ENCODE measurements at regions not wholly inside any gene's neighbourhood (a gene's known extent, or its start where the extent isn't known, plus 50 kb on each side); places are given as distances from the start of the nearest gene placed in this dataset.

DNA sequence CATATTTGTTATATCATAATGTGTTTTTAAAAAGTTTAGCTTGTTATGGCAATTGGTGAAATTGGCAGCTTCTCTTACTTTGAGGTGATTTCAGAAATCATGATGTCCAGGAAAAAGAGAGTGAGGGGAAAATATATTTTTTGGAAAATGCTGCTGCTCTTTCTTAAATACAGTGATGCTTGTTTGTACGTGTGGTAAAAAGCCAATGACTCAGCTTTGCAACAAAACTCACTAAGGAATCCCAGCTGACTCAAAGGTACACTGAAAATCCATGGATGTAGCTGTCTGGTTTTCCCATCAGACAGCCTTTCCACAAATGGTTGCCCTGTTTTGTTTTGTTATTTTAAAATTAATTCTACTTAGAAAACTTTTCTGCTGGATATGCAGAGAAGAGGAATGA, 306.4 kb upstream of the PAPPA start:
- TF ChIP-seq, protein P1, sequence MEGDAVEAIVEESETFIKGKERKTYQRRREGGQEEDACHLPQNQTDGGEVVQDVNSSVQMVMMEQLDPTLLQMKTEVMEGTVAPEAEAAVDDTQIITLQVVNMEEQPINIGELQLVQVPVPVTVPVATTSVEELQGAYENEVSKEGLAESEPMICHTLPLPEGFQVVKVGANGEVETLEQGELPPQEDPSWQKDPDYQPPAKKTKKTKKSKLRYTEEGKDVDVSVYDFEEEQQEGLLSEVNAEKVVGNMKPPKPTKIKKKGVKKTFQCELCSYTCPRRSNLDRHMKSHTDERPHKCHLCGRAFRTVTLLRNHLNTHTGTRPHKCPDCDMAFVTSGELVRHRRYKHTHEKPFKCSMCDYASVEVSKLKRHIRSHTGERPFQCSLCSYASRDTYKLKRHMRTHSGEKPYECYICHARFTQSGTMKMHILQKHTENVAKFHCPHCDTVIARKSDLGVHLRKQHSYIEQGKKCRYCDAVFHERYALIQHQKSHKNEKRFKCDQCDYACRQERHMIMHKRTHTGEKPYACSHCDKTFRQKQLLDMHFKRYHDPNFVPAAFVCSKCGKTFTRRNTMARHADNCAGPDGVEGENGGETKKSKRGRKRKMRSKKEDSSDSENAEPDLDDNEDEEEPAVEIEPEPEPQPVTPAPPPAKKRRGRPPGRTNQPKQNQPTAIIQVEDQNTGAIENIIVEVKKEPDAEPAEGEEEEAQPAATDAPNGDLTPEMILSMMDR (conservative IDR thresholded peaks at IDR 0.05; ENCODE audit: low read length) = no peak
- TF ChIP-seq EZH2phosphoT487 (IDR thresholded peaks at IDR 0.05; ENCODE audit: borderline replicate concordance) = no peak

Measured in Loucy (cell line).